ENCODE measurements at regions not wholly inside any gene's neighbourhood (a gene's known extent, or its start where the extent isn't known, plus 50 kb on each side); places are given as distances from the start of the nearest gene placed in this dataset.

- intact Hi-C loops (cut with micrococcal nuclease; ENCODE audit: unreplicated experiment) (no loop called here), in situ Hi-C loops (cut with HindIII; ENCODE audit: low pct_unique_long_range_greater_than_20kb, low sequenced_read_pairs) (no loop called here)
- no peak overlapping the region for H3K27ac ChIP-seq (ENCODE audit: low read length)
- BruUV-seq (replicated peaks): no TSS peak
- ChIA-PET POLR2A (interaction anchor here (0.6 kb wide), 1 partner anchor 262 kb away, joined by 7 read pairs; no protein-coding TSS in a partner anchor), CTCF (no interaction called here)
- DNase-seq (ENCODE audit: low read depth, low spot score) (no peak), ATAC-seq (no peak)
- H3K4me1 ChIP-seq (ENCODE audit: control insufficient read depth, insufficient read depth, low read length): no peaks in the 10 kb centered on the region
- H3K9me3 ChIP-seq (ENCODE audit: control insufficient read depth, insufficient read depth, low read depth, low read length): peaks cover 18% of the 10 kb centered on the region; the same call in 1 of the 2 replicates
- no peaks in the 10 kb centered on the region for H3K36me3 ChIP-seq (ENCODE audit: control insufficient read depth, insufficient read depth, low read length)
- TF ChIP-seq, protein P1, sequence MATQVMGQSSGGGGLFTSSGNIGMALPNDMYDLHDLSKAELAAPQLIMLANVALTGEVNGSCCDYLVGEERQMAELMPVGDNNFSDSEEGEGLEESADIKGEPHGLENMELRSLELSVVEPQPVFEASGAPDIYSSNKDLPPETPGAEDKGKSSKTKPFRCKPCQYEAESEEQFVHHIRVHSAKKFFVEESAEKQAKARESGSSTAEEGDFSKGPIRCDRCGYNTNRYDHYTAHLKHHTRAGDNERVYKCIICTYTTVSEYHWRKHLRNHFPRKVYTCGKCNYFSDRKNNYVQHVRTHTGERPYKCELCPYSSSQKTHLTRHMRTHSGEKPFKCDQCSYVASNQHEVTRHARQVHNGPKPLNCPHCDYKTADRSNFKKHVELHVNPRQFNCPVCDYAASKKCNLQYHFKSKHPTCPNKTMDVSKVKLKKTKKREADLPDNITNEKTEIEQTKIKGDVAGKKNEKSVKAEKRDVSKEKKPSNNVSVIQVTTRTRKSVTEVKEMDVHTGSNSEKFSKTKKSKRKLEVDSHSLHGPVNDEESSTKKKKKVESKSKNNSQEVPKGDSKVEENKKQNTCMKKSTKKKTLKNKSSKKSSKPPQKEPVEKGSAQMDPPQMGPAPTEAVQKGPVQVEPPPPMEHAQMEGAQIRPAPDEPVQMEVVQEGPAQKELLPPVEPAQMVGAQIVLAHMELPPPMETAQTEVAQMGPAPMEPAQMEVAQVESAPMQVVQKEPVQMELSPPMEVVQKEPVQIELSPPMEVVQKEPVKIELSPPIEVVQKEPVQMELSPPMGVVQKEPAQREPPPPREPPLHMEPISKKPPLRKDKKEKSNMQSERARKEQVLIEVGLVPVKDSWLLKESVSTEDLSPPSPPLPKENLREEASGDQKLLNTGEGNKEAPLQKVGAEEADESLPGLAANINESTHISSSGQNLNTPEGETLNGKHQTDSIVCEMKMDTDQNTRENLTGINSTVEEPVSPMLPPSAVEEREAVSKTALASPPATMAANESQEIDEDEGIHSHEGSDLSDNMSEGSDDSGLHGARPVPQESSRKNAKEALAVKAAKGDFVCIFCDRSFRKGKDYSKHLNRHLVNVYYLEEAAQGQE (IDR thresholded peaks at IDR 0.05; ENCODE audit: insufficient read depth in 1 of 2, low read depth in 2 of 2, low read length in 1 of 2): no peak
- TF ChIP-seq SIN3A (IDR thresholded peaks at IDR 0.05; ENCODE audit: borderline replicate concordance, insufficient read depth, low read depth, low read length) (no peak), TCF7L2 (IDR thresholded peaks at IDR 0.05; ENCODE audit: low read depth, low read length) (no peak), POLR2AphosphoS5 (IDR thresholded peaks at IDR 0.05; ENCODE audit: low read depth, low read length) (no peak)
- TF ChIP-seq, protein P2, sequence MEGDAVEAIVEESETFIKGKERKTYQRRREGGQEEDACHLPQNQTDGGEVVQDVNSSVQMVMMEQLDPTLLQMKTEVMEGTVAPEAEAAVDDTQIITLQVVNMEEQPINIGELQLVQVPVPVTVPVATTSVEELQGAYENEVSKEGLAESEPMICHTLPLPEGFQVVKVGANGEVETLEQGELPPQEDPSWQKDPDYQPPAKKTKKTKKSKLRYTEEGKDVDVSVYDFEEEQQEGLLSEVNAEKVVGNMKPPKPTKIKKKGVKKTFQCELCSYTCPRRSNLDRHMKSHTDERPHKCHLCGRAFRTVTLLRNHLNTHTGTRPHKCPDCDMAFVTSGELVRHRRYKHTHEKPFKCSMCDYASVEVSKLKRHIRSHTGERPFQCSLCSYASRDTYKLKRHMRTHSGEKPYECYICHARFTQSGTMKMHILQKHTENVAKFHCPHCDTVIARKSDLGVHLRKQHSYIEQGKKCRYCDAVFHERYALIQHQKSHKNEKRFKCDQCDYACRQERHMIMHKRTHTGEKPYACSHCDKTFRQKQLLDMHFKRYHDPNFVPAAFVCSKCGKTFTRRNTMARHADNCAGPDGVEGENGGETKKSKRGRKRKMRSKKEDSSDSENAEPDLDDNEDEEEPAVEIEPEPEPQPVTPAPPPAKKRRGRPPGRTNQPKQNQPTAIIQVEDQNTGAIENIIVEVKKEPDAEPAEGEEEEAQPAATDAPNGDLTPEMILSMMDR (IDR thresholded peaks at IDR 0.05): no peak
- no peaks in the 10 kb centered on the region for H3K27me3 ChIP-seq (ENCODE audit: control insufficient read depth, insufficient read depth, low read length)
- H3K4me3 ChIP-seq (ENCODE audit: low read depth in 2 of 2, low read length in 2 of 2): no peak overlapping the region
These were observed 61.1 kb upstream of the ACYP2 start for GRCh38 chr2:54054271-54054670.

- TF ChIP-seq TCF7L2 (IDR thresholded peaks at IDR 0.05; ENCODE audit: low read depth, low read length): no peak
- TF ChIP-seq, protein P1 (IDR thresholded peaks at IDR 0.05; ENCODE audit: insufficient read depth in 1 of 2, low read depth in 2 of 2, low read length in 1 of 2): no peak
- no peak for TF ChIP-seq POLR2AphosphoS5 (IDR thresholded peaks at IDR 0.05; ENCODE audit: low read depth, low read length)
- TF ChIP-seq SIN3A (IDR thresholded peaks at IDR 0.05; ENCODE audit: borderline replicate concordance, insufficient read depth, low read depth, low read length): no peak
- TF ChIP-seq, protein P2 (IDR thresholded peaks at IDR 0.05): no peak
- Histone ChIP-seq H3K9me3 (ENCODE audit: control insufficient read depth, insufficient read depth, low read depth, low read length) (peaks cover 17% of the 10 kb centered on the region; the same call in 1 of the 2 replicates), H3K36me3 (ENCODE audit: control insufficient read depth, insufficient read depth, low read length) (no peaks in the 10 kb centered on the region), H3K4me1 (ENCODE audit: control insufficient read depth, insufficient read depth, low read length) (no peaks in the 10 kb centered on the region), H3K27me3 (ENCODE audit: control insufficient read depth, insufficient read depth, low read length) (no peaks in the 10 kb centered on the region), H3K27ac (ENCODE audit: low read length) (no peak overlapping the region), H3K4me3 (ENCODE audit: low read depth in 2 of 2, low read length in 2 of 2) (no peak overlapping the region)
- intact Hi-C loops (cut with micrococcal nuclease; ENCODE audit: unreplicated experiment): no loop called here
- DNase-seq (ENCODE audit: low read depth, low spot score) (no peak), ATAC-seq (no peak)
- ChIA-PET CTCF (no interaction called here), POLR2A (interaction anchor here (0.6 kb wide), 1 partner anchor 262 kb away, joined by 7 read pairs; no protein-coding TSS in a partner anchor)
- in situ Hi-C loops (cut with HindIII; ENCODE audit: low pct_unique_long_range_greater_than_20kb, low sequenced_read_pairs): no loop called here
- BruUV-seq (replicated peaks): no TSS peak
These were observed 61.6 kb upstream of the ACYP2 start for GRCh38 chr2:54053830-54054229.

Data from Panc1 (cell line).